ENCODE measurements at regions not wholly inside any gene's neighbourhood (a gene's known extent, or its start where the extent isn't known, plus 50 kb on each side); places are given as distances from the start of the nearest gene placed in this dataset.

DNA sequence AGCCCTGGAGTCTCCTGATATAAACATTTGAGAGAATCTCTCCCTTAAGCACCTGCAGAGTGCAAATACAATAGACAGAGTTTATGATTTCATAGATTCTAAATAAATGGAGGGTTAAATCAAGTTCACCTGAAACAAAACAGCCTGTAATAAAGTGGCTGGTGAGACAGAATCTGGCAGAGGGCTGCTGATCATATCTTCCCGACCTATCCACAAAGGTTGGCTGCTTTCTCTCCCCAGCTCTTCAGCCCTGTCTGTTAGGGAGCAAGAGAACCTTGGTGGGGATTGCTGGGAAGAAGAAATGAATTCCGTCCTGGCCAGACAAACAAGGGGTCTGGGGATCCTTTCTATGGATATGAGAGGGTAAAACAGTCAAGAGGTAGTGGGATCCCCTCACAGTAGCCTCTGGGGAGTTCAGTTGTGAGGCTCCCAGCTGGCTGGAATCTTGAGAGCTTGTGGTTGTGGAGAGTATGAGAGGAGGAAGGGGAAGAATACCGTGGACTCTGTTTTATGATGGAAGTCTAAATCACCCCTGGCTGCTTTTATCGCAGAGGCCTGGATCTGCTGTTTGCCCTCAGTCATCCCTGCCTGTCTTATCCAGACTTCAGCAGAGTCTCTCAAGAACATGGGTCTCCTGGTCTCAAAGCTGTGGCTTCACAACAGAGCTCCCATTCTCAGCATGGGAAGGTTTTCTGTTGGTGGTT lies 451.3 kb downstream of the NTRK3 start:
- TF ChIP-seq CTCF (conservative IDR thresholded peaks at IDR 0.05; ENCODE audit: low read depth in 2 of 2) (no peak), EZH2 (IDR thresholded peaks at IDR 0.05; ENCODE audit: low read depth, unreplicated experiment) (no peak), JUNB (IDR thresholded peaks at IDR 0.05; ENCODE audit: unreplicated experiment) (no peak), EZH2phosphoT487 (IDR thresholded peaks at IDR 0.05; ENCODE audit: unreplicated experiment) (no peak), POLR2AphosphoS5 (IDR thresholded peaks at IDR 0.05; ENCODE audit: low read depth) (no peak), STAT1 (IDR thresholded peaks at IDR 0.05; ENCODE audit: unreplicated experiment) (no peak), ZNF114 (CRISPR knock-in tag; IDR thresholded peaks at IDR 0.05) (no peak), CREB1 (CRISPR knock-in tag; IDR thresholded peaks at IDR 0.05; ENCODE audit: low read depth) (no peak)
- TF ChIP-seq, protein P1, sequence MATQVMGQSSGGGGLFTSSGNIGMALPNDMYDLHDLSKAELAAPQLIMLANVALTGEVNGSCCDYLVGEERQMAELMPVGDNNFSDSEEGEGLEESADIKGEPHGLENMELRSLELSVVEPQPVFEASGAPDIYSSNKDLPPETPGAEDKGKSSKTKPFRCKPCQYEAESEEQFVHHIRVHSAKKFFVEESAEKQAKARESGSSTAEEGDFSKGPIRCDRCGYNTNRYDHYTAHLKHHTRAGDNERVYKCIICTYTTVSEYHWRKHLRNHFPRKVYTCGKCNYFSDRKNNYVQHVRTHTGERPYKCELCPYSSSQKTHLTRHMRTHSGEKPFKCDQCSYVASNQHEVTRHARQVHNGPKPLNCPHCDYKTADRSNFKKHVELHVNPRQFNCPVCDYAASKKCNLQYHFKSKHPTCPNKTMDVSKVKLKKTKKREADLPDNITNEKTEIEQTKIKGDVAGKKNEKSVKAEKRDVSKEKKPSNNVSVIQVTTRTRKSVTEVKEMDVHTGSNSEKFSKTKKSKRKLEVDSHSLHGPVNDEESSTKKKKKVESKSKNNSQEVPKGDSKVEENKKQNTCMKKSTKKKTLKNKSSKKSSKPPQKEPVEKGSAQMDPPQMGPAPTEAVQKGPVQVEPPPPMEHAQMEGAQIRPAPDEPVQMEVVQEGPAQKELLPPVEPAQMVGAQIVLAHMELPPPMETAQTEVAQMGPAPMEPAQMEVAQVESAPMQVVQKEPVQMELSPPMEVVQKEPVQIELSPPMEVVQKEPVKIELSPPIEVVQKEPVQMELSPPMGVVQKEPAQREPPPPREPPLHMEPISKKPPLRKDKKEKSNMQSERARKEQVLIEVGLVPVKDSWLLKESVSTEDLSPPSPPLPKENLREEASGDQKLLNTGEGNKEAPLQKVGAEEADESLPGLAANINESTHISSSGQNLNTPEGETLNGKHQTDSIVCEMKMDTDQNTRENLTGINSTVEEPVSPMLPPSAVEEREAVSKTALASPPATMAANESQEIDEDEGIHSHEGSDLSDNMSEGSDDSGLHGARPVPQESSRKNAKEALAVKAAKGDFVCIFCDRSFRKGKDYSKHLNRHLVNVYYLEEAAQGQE (IDR thresholded peaks at IDR 0.05; ENCODE audit: unreplicated experiment), result no peak
- TF ChIP-seq, protein P2, sequence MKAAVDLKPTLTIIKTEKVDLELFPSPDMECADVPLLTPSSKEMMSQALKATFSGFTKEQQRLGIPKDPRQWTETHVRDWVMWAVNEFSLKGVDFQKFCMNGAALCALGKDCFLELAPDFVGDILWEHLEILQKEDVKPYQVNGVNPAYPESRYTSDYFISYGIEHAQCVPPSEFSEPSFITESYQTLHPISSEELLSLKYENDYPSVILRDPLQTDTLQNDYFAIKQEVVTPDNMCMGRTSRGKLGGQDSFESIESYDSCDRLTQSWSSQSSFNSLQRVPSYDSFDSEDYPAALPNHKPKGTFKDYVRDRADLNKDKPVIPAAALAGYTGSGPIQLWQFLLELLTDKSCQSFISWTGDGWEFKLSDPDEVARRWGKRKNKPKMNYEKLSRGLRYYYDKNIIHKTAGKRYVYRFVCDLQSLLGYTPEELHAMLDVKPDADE (IDR thresholded peaks at IDR 0.05), result no peak
